HL-60/S4 treated with phorbol 12-myristate 13-acetate at 8.2 ng/mL for 4 days and 3 days (cell line): ENCODE measurements at regions not wholly inside any gene's neighbourhood (a gene's known extent, or its start where the extent isn't known, plus 50 kb on each side); places are given as distances from the start of the nearest gene placed in this dataset.

ENCODE experiments used
- in situ Hi-C: fragments of 300-500 bp; cut with MboI; formaldehyde crosslinking; loops from 2 replicates; pipeline ENCODE4 v1.15.0; 2022; ENCODE audit warnings: low sequenced_read_pairs

- in situ Hi-C loops: no loop called here
Observed at GRCh38 chr5:113900141-113900540, 386.6 kb downstream of the YTHDC2 start.

GRCh38 chr5:113900816-113901215, 387.3 kb downstream of the YTHDC2 start:
- in situ Hi-C loops: no loop called here

- in situ Hi-C loops: no loop called here
Observed at GRCh38 chr5:113901718-113902117, 388.2 kb downstream of the YTHDC2 start.

- in situ Hi-C loops: no loop called here
Observed at GRCh38 chr5:113902917-113903660, 389.6 kb downstream of the YTHDC2 start.

- in situ Hi-C loops: no loop called here
Observed at GRCh38 chr5:113909782-113910181, 396.3 kb downstream of the YTHDC2 start.

GRCh38 chr5:113917997-113918396, 404.5 kb downstream of the YTHDC2 start:
- in situ Hi-C loops: no loop called here

GRCh38 chr5:113922343-113922742, 408.8 kb downstream of the YTHDC2 start:
- in situ Hi-C loops: no loop called here

GRCh38 chr5:113935453-113935852, 422.0 kb downstream of the YTHDC2 start:
- in situ Hi-C loops: no loop called here

- in situ Hi-C loops: no loop called here
Observed at GRCh38 chr5:113937301-113937700, 423.8 kb downstream of the YTHDC2 start.

GRCh38 chr5:113939988-113940387, 421.9 kb upstream of the KCNN2 start:
- in situ Hi-C loops: no loop called here

GRCh38 chr5:113950186-113950585, 411.7 kb upstream of the KCNN2 start:
- in situ Hi-C loops: no loop called here

GRCh38 chr5:113965225-113965624, 396.6 kb upstream of the KCNN2 start:
- in situ Hi-C loops: no loop called here

- in situ Hi-C loops: no loop called here
Observed at GRCh38 chr5:113969901-113970300, 392.0 kb upstream of the KCNN2 start.

GRCh38 chr5:113971454-113971853, 390.4 kb upstream of the KCNN2 start:
- in situ Hi-C loops: no loop called here

GRCh38 chr5:113974976-113975375, 386.9 kb upstream of the KCNN2 start:
- in situ Hi-C loops: no loop called here

- in situ Hi-C loops: no loop called here
Observed at GRCh38 chr5:113984928-113985327, 376.9 kb upstream of the KCNN2 start.

GRCh38 chr5:113985505-113985904, 376.4 kb upstream of the KCNN2 start:
- in situ Hi-C loops: no loop called here

GRCh38 chr5:113989278-113989912, 372.5 kb upstream of the KCNN2 start:
- in situ Hi-C loops: no loop called here

- in situ Hi-C loops: no loop called here
Observed at GRCh38 chr5:113989913-113990305, 372.0 kb upstream of the KCNN2 start.

GRCh38 chr5:114001076-114001475, 360.8 kb upstream of the KCNN2 start:
- in situ Hi-C loops: no loop called here

GRCh38 chr5:114006582-114006981, 355.3 kb upstream of the KCNN2 start:
- in situ Hi-C loops: no loop called here

GRCh38 chr5:114007678-114008077, 354.2 kb upstream of the KCNN2 start:
- in situ Hi-C loops: no loop called here

- in situ Hi-C loops: no loop called here
Observed at GRCh38 chr5:114010362-114010761, 351.5 kb upstream of the KCNN2 start.
